GM18870 (cell line): ENCODE measurements at regions not wholly inside any gene's neighbourhood (a gene's known extent, or its start where the extent isn't known, plus 50 kb on each side); places are given as distances from the start of the nearest gene placed in this dataset.
"Not testable (repeated sequence)": the region's sequence is repeated elsewhere in the genome, so short reads cannot be mapped to it uniquely, and the experiment has no call there.

Source experiments
- ATAC-seq: cut with Tn5 transposase; IDR thresholded peaks from one replicate; pipeline ENCODE4 v1.9.1; 2021; ENCODE audit warnings: moderate library complexity; ENCODE audit not compliant: unreplicated experiment

GRCh38 chr3:177871267-177871666 is 665.0 kb upstream of the KCNMB2 start:
- not testable (repeated sequence) for ATAC-seq

- ATAC-seq = no peak
These were observed 658.0 kb upstream of the KCNMB2 start for GRCh38 chr3:177878192-177878591.

GRCh38 chr3:177878957-177879356 is 657.3 kb upstream of the KCNMB2 start:
- no peak for ATAC-seq

GRCh38 chr3:177881351-177881750 is 654.9 kb upstream of the KCNMB2 start:
- no peak for ATAC-seq

- no peak for ATAC-seq
These were observed 654.0 kb upstream of the KCNMB2 start for GRCh38 chr3:177882124-177882648.

GRCh38 chr3:177883091-177883490 is 653.1 kb upstream of the KCNMB2 start:
- ATAC-seq = no peak

- no peak for ATAC-seq
These were observed 652.3 kb upstream of the KCNMB2 start for GRCh38 chr3:177883957-177884356.

GRCh38 chr3:177885063-177885462 is 651.2 kb upstream of the KCNMB2 start:
- ATAC-seq = no peak

GRCh38 chr3:177886501-177886900 is 649.7 kb upstream of the KCNMB2 start:
- ATAC-seq = no peak

GRCh38 chr3:177887475-177887874 is 648.8 kb upstream of the KCNMB2 start:
- no peak for ATAC-seq

- ATAC-seq = no peak
These were observed 647.1 kb upstream of the KCNMB2 start for GRCh38 chr3:177889161-177889560.

GRCh38 chr3:177889652-177890358 is 646.4 kb upstream of the KCNMB2 start:
- ATAC-seq = no peak

GRCh38 chr3:177890359-177890683 is 645.9 kb upstream of the KCNMB2 start:
- no peak for ATAC-seq

GRCh38 chr3:177891569-177891968 is 644.7 kb upstream of the KCNMB2 start:
- ATAC-seq = not testable (repeated sequence)

GRCh38 chr3:177893331-177893730 is 642.9 kb upstream of the KCNMB2 start:
- ATAC-seq = no peak

- no peak for ATAC-seq
These were observed 642.0 kb upstream of the KCNMB2 start for GRCh38 chr3:177894081-177894728.

GRCh38 chr3:177898185-177898584 is 638.1 kb upstream of the KCNMB2 start:
- ATAC-seq = no peak

- no peak for ATAC-seq
These were observed 636.8 kb upstream of the KCNMB2 start for GRCh38 chr3:177899275-177900067.

- ATAC-seq = no peak
These were observed 633.4 kb upstream of the KCNMB2 start for GRCh38 chr3:177902876-177903275.

- ATAC-seq = no peak
These were observed 631.6 kb upstream of the KCNMB2 start for GRCh38 chr3:177904621-177905020.

- ATAC-seq = no peak
These were observed 630.8 kb upstream of the KCNMB2 start for GRCh38 chr3:177905173-177906125.
